ENCODE measurements at regions not wholly inside any gene's neighbourhood (a gene's known extent, or its start where the extent isn't known, plus 50 kb on each side); places are given as distances from the start of the nearest gene placed in this dataset.

DNA sequence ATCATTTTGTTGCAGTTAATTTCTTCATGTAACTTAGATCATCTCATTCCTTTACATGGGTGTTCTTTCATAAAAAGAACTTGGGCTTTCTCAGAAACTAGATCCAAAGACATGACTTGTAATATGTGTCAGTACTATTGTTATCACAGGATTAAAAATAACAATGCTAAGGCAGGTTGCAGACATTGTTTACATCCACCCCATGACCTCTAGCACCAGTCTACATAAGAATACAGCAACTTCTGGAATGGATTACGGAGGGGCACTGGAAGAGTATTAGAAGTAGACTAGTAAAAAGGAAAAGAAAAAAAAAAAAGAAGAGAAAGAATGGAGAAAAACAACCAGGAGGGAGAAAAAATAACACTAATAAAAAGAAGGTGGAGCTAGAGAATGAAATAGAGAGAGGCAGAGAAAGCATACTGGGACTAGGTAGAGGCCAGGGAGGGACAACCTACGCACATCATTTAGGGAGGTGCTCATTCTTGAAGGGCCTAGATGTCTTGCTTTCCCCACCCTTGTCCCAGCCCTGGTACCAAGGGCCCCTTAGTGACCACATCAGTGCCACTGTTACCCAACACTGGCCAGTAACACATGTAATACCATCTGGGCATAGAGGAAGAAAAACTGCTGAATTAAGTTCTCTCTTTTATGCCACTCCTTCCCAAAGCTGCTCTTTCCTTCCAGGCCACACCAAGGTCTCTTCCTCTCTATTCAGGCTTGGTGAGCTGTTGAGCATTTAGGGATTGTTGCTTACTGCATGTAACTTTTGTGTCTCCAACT lies 70.6 kb upstream of the KLF7 start:
- H3K9ac ChIP-seq (ENCODE audit: insufficient read depth, low read length, poor library complexity, severe bottlenecking), result no peak overlapping the region
- peak; percentile 65 to 82 (median 75) for DNase-seq
- H3K27ac Mint-ChIP-seq, result peak overlapping the region; percentile 91 to 97 (median 94)
- TF ChIP-seq, protein P1, sequence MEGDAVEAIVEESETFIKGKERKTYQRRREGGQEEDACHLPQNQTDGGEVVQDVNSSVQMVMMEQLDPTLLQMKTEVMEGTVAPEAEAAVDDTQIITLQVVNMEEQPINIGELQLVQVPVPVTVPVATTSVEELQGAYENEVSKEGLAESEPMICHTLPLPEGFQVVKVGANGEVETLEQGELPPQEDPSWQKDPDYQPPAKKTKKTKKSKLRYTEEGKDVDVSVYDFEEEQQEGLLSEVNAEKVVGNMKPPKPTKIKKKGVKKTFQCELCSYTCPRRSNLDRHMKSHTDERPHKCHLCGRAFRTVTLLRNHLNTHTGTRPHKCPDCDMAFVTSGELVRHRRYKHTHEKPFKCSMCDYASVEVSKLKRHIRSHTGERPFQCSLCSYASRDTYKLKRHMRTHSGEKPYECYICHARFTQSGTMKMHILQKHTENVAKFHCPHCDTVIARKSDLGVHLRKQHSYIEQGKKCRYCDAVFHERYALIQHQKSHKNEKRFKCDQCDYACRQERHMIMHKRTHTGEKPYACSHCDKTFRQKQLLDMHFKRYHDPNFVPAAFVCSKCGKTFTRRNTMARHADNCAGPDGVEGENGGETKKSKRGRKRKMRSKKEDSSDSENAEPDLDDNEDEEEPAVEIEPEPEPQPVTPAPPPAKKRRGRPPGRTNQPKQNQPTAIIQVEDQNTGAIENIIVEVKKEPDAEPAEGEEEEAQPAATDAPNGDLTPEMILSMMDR (IDR thresholded peaks at IDR 0.05), result no peak
- no peaks in the 10 kb centered on the region for H4K20me1 ChIP-seq (ENCODE audit: insufficient read depth, low read length)
- WGBS (ENCODE audit: insufficient coverage), result no CpG with 5 or more reads among the region's 2 CpGs
- peaks cover 4 to 19% of the 10 kb centered on the region in 2 donors for H3K9me3 ChIP-seq (replicated peaks in 1 of 2; ENCODE audit: control insufficient read depth in 1 of 2, insufficient read depth in 1 of 2, low read length in 2 of 2)
- peaks cover 4% of the 10 kb centered on the region for H3K4me1 Mint-ChIP-seq
- H3K27ac ChIP-seq (ENCODE audit: low read depth in 1 of 2, low read length in 2 of 2), result peak overlapping the region; percentile 46 to 81
- peak overlapping the region in 1 of 3 experiments; percentile 29 for H3K4me3 ChIP-seq (replicated peaks in 1 of 3; ENCODE audit: low read depth in 2 of 3, low read length in 3 of 3)
- peaks cover 11 to 34% (median 20%) of the 10 kb centered on the region in 7 donors for H3K9me3 Mint-ChIP-seq
- H3K79me2 ChIP-seq (ENCODE audit: insufficient read depth, low read length), result peaks cover 5% of the 10 kb centered on the region
- H3K4me1 ChIP-seq (ENCODE audit: control insufficient read depth in 1 of 2, insufficient read depth in 2 of 2, low read length in 2 of 2), result peaks cover 68 to 72% of the 10 kb centered on the region in 2 donors
- peak overlapping the region in 1 of 2 donors; percentile 57 for H3K4me3 Mint-ChIP-seq
- H3K27me3 ChIP-seq (ENCODE audit: control insufficient read depth in 2 of 2, insufficient read depth in 2 of 2, low read length in 2 of 2), result no peaks in the 10 kb centered on the region
- H3K27me3 Mint-ChIP-seq (ENCODE audit: low read depth in 3 of 3), result no peaks in the 10 kb centered on the region
- no peaks in the 10 kb centered on the region for H3K36me3 ChIP-seq (replicated peaks in 1 of 2; ENCODE audit: control insufficient read depth in 1 of 2, insufficient read depth in 2 of 2, low read length in 2 of 2)
- no peak overlapping the region for H2AFZ ChIP-seq (ENCODE audit: insufficient read depth, low read depth, low read length, poor library complexity, severe bottlenecking)
- intact Hi-C loops (cut with micrococcal nuclease), result loop anchor here in 1 of 2 donors (5.0 kb wide), 1 partner anchor 94 kb away; no protein-coding TSS in a partner anchor
- H3K36me3 Mint-ChIP-seq, result peaks cover 11 to 14% of the 10 kb centered on the region in 2 donors
- peak overlapping the region; percentile 4 for H3K4me2 ChIP-seq (replicated peaks; ENCODE audit: extremely low read depth, low read length, poor library complexity, severe bottlenecking)

DNA sequence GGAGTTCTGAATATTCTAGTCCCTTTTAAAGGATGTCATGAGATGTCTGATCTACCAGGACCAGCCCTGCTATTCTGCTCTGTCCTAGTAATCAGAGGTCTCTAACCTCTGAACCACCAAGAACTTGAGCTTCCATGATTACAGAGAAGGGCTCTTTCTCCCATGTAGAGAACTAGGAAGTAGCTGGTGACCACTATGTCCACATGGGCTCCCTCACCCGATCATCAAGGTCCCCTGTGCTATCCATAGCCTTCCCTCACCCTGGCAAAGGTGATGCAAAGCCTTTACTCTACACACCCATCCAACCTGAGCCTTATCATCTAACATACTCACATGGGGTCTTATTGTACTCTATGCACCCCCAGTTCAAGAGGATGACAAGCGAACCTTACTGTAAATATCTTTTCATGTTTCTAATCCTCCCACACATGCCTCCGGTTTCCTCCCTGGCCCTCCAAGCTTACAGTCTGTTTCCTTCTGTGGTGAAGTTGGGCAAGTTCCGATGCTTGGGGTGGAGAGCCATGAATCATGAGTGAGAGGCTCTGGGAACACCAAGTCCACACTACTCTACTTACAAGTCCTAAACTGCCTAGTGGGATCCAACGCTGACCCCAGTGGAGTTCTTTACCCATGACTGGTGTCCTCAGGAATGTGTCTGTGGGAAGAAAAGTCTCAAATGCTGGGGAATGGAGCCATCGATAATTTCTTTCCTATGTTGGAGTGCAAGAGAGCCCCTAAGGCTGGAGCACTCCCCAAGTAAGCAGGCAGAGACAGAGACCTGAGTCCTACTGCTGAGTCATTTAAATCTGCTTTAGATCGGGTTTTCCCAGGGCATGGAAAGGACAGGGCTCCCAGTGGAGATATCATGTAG lies 73.3 kb upstream of the KLF7 start:
- no peaks in the 10 kb centered on the region for H3K27me3 Mint-ChIP-seq (ENCODE audit: low read depth in 3 of 3)
- TF ChIP-seq, protein P1 (IDR thresholded peaks at IDR 0.05), result no peak
- no peaks in the 10 kb centered on the region for H3K27me3 ChIP-seq (ENCODE audit: control insufficient read depth in 2 of 2, insufficient read depth in 2 of 2, low read length in 2 of 2)
- intact Hi-C loops (cut with micrococcal nuclease), result loop anchor here in 1 of 2 donors (5.0 kb wide), 1 partner anchor 97 kb away; no protein-coding TSS in a partner anchor
- peaks cover 5% of the 10 kb centered on the region for H3K79me2 ChIP-seq (ENCODE audit: insufficient read depth, low read length)
- no peaks in the 10 kb centered on the region for H4K20me1 ChIP-seq (ENCODE audit: insufficient read depth, low read length)
- H3K9me3 ChIP-seq (replicated peaks in 1 of 2; ENCODE audit: control insufficient read depth in 1 of 2, insufficient read depth in 1 of 2, low read length in 2 of 2), result peaks cover 4 to 17% of the 10 kb centered on the region in 2 donors
- 0% methylated on average over 3 of the region's 7 CpGs for WGBS (ENCODE audit: insufficient coverage)
- H3K4me3 Mint-ChIP-seq, result peak overlapping the region; percentile 52 to 55
- H3K4me3 ChIP-seq (replicated peaks in 1 of 3; ENCODE audit: low read depth in 2 of 3, low read length in 3 of 3), result peak overlapping the region in 1 of 3 experiments; percentile 42
- peak overlapping the region in 2 of 7 donors; percentile 90 to 95 for H3K27ac Mint-ChIP-seq
- peak overlapping the region; percentile 9 for H3K9ac ChIP-seq (ENCODE audit: insufficient read depth, low read length, poor library complexity, severe bottlenecking)
- peak overlapping the region; percentile 55 for H3K4me2 ChIP-seq (replicated peaks; ENCODE audit: extremely low read depth, low read length, poor library complexity, severe bottlenecking)
- peaks cover 8% of the 10 kb centered on the region for H3K4me1 Mint-ChIP-seq
- no peaks in the 10 kb centered on the region for H3K36me3 ChIP-seq (replicated peaks in 1 of 2; ENCODE audit: control insufficient read depth in 1 of 2, insufficient read depth in 2 of 2, low read length in 2 of 2)
- peak; percentile 77 to 90 (median 78) for DNase-seq
- peaks cover 69 to 75% of the 10 kb centered on the region in 2 donors for H3K4me1 ChIP-seq (ENCODE audit: control insufficient read depth in 1 of 2, insufficient read depth in 2 of 2, low read length in 2 of 2)
- peaks cover 11 to 14% of the 10 kb centered on the region in 2 donors for H3K36me3 Mint-ChIP-seq
- peak overlapping the region; percentile 21 for H2AFZ ChIP-seq (ENCODE audit: insufficient read depth, low read depth, low read length, poor library complexity, severe bottlenecking)
- peaks cover 8 to 17% (median 15%) of the 10 kb centered on the region in 7 donors for H3K9me3 Mint-ChIP-seq
- H3K27ac ChIP-seq (ENCODE audit: low read depth in 1 of 2, low read length in 2 of 2), result peak overlapping the region; percentile 65 to 81
